ENCODE measurements at regions not wholly inside any gene's neighbourhood (a gene's known extent, or its start where the extent isn't known, plus 50 kb on each side); places are given as distances from the start of the nearest gene placed in this dataset.

GRCh38 chr18:55731594-55732042 lies 143.6 kb upstream of the TCF4 start:
- TF ChIP-seq, protein P1, sequence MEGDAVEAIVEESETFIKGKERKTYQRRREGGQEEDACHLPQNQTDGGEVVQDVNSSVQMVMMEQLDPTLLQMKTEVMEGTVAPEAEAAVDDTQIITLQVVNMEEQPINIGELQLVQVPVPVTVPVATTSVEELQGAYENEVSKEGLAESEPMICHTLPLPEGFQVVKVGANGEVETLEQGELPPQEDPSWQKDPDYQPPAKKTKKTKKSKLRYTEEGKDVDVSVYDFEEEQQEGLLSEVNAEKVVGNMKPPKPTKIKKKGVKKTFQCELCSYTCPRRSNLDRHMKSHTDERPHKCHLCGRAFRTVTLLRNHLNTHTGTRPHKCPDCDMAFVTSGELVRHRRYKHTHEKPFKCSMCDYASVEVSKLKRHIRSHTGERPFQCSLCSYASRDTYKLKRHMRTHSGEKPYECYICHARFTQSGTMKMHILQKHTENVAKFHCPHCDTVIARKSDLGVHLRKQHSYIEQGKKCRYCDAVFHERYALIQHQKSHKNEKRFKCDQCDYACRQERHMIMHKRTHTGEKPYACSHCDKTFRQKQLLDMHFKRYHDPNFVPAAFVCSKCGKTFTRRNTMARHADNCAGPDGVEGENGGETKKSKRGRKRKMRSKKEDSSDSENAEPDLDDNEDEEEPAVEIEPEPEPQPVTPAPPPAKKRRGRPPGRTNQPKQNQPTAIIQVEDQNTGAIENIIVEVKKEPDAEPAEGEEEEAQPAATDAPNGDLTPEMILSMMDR (IDR thresholded peaks at IDR 0.05; ENCODE audit: low read depth, low read length, poor library complexity, severe bottlenecking) = no peak
- no peak for TF ChIP-seq EZH2phosphoT487 (IDR thresholded peaks at IDR 0.05; ENCODE audit: borderline replicate concordance, low read length)
